NT2/D1 (cell line): ENCODE measurements at regions not wholly inside any gene's neighbourhood (a gene's known extent, or its start where the extent isn't known, plus 50 kb on each side); places are given as distances from the start of the nearest gene placed in this dataset.

Experiments used
- SUZ12 ChIP-seq: IDR thresholded peaks from 2 replicates; pipeline ENCODE4 v1.6.1; 2011; ENCODE audit not compliant: insufficient read length, insufficient read depth; ENCODE audit errors: extremely low read depth
- YY1 ChIP-seq: IDR thresholded peaks from 2 replicates; pipeline ENCODE4 v1.6.1; 2011; ENCODE audit not compliant: insufficient read length, insufficient read depth
- ZNF274 ChIP-seq: IDR thresholded peaks from 2 replicates; pipeline ENCODE4 v1.6.1; 2011; ENCODE audit warnings: mild to moderate bottlenecking, low read depth, low read length

GRCh38 chr11:37963440-37963839 is 1365.4 kb upstream of the RAG2 start:
- TF ChIP-seq SUZ12 (no peak), YY1 (no peak), ZNF274 (no peak)
